HG03196 (cell line): ENCODE measurements at regions not wholly inside any gene's neighbourhood (a gene's known extent, or its start where the extent isn't known, plus 50 kb on each side); places are given as distances from the start of the nearest gene placed in this dataset.
"Not testable (repeated sequence)": the region's sequence is repeated elsewhere in the genome, so short reads cannot be mapped to it uniquely, and the experiment has no call there.

Experiments
- ATAC-seq: cut with Tn5 transposase; IDR thresholded peaks from one replicate; pipeline ENCODE4 v1.9.1; 2021; ENCODE audit not compliant: unreplicated experiment

DNA sequence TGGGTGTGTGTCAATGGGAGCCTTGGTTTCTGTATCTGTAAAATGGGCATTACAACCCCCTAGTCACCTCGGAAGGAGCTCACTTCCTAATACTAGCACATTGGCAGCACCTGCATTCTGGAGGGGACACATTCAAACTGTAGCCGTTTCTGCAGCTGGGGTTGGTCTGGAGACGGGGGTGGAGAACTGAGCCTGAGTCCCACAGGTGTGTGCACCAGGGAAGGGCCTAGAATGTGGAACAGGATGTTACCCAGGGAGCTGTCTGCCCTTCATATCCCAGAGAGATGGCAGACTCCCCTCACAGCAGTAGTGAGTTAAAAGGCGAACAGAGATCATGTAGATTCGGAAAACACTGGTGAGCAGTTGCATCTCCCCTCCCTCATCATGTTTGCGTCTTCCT, 272.8 kb upstream of the ZNF32 start:
- ATAC-seq, result no peak

DNA sequence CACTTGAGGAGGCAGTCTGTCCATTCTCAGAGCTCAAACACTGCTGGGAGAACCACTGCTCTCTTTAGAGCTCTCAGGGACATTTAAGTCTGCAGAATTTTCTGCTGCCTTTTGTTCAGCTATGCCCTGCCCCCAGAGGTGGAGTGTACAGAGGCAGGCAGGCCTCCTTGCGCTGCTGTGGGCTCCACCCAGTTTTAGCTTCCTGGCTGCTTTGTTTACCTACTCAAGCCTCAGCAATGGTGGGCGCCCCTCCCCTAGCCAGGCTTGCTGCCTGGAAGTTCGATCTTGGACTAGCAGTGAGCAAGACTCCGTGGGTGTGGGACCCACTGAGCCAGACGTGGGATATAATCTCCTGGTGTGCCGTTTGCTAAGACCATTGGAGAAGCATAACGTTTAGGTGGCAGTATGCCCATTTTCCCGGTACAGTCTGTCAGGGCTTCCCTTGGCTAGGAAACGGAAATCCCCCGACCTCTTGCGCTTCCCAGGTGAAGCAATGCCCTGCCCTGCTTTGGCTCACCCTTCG, 271.6 kb upstream of the ZNF32 start:
- ATAC-seq, result not testable (repeated sequence)

DNA sequence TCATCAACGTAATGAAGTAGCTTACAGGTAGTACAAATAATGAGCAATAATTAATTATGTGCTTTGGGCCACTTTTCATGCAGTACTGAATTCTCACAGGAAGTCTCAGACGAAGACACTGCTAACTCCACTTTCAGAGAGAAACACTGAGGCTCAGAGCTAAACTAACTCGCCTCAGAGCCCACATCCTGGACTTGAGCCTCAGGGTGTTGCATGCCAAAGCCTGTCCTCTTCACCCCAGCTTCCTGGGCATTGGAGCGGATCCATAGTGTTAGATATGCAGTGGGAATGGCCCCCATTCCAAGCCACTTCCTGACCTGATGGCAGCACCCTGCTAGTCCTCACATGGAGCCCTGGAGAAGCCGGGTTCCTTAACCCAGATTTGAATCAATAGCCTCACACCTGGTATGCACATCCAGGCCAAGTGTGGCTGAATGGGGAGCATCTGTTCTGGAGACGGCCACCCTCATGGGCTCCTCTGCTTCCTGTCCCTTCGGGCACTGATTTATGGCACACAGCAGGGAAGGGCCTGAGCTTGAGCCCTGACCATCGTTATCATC, 265.1 kb upstream of the ZNF32 start:
- ATAC-seq, result no peak

DNA sequence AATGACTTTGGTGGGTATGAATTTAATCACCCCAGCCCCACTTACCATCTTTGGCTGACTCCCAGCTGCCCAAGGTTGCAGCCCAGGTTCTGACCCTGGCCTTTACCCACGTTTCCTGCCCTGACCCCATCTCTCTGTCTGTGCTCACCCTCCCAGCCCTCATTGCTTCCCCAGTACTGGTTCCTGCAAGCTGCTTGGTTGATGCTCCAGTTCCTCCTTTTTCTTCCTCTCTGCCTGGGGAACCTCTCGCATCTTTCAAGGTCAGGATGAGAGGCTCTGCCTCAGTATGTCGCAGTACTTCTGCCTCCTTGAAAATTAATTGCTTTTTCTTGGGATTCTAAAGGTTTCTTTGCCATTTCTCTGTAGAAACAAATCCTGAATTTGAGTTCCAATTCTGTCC, 263.8 kb upstream of the ZNF32 start:
- ATAC-seq, result no peak

DNA sequence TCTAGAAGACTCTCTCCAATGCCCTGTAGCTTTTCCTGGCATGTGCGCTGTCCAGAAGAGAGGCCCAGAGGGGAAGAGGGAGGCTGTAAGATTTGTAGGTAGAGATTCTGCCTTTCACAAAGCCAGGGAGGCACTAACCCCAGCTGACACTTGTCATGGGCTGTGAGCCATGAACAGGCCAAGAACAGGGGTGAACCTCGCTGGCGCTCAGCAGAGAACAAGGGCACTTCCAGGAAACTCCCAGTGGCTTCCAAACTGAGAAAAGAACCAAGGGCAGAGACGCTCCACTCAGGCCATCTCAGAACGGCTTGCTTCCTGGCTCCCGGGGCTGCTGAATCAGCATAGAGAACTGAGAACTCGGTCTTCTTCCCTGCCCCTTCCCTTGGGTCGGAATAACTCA, 257.8 kb upstream of the ZNF32 start:
- ATAC-seq, result no peak

DNA sequence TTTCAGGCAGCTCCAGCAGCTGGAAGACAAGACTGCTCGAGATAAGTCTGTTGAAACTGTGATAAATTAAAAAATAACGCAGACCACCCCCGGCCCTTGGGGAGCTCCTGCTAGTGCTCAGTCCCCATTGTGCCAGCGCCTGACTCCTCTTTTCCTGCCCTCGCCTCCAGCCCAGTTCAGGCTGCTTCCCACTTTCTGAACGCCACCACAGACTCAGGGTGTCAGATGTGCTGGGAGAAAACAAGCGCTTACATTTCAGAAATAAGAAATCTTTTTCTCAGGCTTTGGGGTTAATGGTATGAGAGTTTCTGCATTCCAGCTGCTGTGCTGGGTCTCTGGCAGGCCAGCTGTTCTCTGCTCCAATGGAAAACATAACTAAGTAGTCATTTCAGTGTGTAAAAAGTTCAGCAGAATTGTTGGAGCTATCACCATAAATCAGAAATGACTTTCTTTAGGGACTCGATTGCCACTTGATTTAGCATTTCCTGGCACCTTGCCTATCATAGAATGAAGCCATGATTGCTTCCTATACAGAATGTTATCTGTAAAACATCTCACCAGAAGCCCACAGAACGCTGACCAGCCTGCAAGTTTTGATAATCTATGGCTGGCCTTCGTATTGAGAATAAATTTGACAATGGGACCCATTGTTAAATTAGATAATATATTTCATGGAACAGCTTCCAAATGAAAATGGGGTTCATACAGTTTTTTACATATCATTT, 257.0 kb upstream of the ZNF32 start:
- no peak for ATAC-seq

DNA sequence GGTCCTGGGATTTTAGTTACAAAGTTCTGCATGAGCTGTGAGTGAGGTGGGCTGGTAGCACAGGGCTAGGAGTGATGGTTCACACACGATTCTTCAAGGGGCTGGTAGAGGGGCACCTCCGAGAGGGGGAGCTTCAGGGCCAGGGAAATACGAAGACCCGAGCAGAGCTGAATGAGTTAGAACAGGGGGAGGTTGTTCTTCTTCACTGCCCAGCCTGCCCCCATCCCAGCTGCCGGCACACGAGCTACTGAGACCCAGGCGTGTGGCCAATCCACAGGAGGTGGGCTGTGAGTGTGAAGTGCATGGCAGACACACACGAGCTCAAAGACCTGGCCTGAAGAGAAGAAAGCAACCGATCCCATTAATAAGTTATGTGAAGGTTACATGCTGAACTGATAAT, 256.2 kb upstream of the ZNF32 start:
- no peak for ATAC-seq

DNA sequence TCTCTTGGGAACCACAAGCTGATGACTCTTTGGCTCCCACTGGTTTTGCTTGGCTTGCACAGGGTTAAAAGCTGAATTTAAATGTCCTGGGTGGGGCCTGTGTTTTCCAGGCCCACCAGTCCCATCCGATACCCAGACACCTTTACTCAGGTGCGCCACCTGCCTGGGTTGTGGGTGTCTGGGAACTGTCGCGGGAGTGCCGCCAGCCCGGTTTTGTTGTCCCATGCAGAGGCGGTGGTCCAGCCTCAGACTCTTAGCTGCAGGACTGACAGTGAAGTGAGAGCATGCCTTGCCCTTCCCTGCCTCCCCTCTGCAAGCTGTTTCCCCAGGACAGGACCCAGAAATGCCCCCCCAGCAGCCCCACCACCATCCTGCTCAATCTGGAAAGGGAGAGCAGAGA, 255.6 kb upstream of the ZNF32 start:
- no peak for ATAC-seq

DNA sequence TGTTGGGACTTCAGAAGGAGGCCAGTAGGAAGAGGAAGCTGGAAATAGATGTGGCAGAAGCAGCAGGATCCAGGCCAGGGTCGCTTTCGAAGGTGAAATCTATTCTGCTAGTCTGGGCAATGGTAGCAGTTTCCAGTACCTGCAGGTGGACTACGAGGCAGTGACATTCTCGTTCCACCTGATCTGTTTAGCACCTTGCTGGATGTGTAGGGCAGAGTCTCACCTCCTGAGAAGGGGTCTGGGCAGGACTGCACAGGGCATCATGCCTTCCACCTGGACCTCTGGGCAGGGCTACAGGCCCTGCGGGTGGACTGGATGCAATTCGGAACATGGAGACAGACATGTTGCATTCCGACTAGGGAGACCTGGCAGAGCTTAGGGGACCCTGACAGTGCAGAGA, 254.8 kb upstream of the ZNF32 start:
- ATAC-seq, result no peak

DNA sequence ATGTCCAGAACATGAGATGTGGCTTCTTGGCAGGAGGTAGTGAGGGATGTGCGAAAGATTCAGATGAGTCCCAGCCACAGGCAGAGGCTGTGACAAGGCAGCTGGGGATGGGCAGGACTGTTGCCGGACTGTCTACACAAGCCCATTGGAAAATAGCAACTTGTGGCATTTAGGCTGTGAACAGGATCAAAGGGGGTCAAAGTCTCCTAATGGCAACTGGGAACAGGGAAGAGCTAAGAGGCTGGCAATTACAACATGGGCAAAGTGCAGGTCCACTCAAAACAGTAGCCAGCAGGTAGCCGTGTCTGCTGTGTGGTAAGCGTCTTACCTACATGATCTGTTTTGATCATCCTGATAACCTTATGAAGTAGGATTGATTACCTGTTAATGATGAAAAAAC, 254.2 kb upstream of the ZNF32 start:
- no peak for ATAC-seq

DNA sequence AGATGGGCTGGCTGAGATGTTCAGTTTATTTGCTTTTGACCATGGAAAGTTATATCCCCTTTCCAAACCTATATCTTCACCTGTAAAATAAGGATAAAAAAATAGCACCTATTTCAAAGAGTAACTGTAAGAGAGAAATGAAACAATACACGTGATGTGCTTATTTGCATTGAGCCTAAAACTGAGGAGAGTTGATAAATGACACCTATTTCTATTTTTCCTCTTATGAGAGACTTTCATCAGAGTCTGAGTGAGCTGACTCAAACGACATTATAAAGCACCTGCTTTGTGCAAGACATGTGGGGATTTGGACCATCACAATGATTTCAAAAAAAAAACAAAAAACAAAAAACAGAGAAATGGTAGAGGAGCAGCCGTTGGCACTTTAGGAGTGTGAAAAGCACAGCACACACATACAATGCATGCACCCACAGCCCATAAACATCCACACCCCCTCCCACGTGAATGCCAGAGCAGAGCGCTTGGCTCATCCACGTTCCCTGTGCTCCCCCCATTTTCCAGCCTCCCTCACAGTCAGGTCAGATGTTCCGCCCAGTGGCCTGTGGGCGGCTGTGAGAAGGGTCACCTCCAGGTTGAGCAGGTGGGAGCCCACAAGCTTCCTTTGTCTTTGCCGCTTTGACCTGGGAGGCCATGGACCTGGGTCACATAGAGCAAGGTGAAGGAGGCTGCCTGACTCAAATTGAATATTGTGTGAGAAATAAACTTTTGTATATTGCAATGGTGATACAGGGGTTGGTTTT, 253.2 kb upstream of the ZNF32 start:
- ATAC-seq, result no peak

DNA sequence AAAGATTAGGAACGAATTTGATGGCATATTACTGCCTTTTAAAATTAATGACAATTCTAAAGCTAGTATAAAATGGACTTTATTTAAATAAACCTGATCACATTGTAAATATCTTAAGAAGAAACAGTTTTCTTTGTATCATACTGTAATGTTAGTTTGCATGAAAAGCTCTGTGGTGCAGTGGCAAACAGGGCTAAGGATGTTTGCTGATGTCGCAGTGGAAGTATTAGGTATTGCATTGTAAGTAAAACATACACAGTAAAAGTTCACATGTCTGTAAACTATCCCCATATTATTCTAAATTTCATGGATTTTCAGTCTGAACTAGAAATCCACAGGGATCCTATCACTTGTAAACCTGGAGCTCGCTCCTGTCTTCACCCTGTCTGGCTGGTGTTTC, 252.6 kb upstream of the ZNF32 start:
- no peak for ATAC-seq

DNA sequence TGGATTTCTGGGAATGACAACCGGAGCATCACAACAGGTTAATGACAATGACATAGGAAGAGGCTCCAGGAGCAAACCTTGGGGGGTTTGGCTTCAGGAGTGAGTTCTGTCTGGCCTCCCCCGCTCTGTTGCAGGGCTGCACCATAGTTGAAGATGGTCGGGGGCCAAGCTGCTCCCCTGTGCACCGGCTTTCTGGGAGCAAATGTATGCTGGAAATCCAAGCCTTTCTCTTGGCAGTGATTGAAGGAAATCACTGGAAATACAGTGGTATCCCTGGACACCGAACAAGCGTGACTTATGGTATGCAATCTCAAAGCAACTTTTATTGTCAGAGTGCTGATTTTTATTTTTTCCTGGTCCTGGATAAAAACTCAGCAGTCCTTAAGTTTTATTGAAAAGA, 251.9 kb upstream of the ZNF32 start:
- no peak for ATAC-seq

DNA sequence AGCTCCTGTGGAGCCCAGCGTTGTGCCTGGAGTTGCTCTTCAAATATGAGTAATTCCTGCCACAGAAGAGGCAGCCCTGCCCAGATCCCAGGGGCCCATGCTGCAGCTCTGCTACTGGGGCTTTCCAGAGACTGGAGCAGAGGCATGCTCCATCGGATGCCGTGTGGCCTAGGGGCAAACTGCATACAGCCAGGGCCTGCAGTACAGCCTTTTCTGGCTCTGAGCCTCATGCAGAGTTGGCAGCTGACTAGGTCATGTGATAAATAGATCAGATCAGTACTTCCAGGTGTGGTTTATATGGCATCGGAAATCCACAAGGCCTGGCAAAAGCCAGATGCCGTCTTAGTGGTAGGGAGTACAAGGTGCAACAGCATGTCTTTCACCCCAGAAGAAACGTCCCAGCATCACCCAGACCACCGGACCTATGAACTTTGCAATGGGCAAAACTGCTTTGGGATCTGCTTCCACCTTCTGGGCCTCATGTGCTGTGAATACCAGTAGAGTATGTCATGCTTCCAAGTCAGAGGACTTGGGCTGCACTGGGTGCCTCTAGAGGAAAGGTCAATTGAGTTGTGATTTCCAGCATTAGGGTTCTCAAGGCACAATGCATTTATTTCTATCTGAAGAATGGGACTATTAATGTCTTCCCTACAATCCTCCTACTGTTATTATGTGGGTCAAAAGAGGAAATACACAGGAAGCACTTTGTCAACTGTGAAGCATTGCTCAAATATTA, 250.7 kb upstream of the ZNF32 start:
- ATAC-seq, result no peak

DNA sequence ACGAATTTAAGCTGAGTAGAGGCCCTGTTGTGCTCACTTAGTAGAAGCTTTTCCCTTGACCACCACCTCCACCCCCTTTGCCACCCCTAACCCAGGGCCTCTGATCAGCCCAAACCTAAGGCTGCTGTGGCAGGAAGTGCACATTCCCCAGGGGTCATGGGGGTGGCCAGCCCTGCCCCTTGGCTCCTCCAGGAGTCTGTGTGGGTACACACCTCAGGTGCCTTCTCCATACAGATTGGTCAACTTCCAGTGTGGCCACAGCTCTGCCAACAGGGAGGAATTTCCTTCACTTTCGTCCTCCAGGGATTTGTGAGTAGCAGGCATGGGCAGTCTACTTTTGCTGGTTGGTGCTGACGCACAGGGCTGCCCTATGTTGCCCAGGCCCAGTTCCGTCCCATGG, 249.9 kb upstream of the ZNF32 start:
- ATAC-seq, result no peak

DNA sequence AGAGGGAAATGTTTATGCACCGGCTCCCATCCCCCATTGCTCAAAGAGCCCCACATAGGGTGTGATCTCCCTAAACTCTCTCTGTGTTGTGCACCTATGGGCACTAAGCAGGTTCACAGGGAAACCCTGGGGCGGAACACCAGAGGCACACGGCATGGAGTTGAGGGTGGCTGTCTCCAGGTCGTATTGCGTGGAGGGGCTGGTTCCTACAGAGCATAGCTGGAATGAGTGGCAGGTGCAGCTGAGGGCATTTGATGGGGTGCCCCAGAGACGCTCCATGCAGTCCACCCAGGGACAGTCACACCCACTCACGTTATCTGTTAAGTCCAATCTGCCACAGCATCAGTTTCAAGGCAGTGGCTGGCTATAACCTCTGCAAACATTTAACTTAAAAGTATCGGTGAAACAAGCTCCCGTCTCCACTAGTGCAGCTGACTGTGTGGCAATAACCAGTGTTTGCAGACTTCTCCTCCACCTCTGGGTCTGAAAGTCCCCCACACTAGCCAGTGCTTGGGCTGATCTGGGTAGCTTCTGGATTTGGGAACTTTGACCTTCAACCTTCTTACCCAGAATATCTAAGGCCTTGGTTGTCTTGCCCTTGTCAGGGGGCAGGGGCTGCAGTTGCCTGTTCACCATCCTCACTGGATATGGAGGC, 249.2 kb upstream of the ZNF32 start:
- no peak for ATAC-seq

DNA sequence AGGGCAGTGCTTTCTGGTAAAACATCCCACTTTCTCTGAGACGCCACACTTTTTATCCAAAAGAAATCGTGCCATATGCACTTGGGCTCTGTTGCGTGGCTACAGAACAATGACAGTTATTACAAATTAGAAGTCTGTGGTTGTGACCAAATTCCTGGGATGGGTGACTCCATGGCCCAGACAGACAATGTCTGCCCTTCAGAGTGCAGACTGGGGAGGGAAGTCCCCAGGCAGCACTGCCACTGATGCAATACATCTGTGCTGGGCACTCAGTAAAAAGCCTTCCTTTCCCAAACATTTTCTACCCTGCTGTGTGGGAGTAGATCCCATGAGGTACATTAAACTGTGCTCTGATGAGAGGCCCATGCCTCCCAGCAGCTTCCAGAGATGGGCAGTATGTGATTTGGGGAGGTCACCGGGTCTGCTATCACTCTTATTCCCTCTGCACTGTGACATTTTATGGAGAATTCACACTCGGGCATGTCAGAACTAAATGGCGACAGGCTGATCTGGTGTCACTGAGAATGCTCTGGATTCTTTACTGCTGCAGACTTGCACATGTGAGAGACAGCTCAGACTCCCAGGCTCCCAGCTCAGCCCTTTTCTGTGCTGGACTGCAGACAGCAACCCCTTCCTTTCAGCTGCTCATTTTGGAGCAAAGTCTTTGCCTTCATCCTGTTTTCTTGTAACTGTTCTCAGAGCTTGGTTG, 243.5 kb upstream of the ZNF32 start:
- no peak for ATAC-seq

DNA sequence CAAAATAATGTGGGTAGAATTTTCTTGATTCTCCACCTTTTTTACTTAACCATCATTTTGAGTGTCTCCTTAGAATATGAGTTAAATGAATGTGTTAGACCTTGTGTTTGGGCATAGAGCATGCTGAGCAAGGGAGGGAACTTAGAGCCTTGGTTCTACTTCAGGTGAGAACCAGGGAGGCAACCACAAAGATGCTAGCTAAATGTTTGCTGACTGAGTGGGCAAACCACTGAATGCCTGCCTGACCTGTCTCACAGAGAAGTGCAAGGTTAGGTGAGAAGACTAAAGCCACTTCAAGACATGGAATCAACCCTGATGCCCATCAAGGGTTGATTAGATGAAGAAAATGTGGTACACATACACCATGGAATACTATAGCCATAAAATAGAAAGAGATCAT, 242.6 kb upstream of the ZNF32 start:
- ATAC-seq, result no peak

DNA sequence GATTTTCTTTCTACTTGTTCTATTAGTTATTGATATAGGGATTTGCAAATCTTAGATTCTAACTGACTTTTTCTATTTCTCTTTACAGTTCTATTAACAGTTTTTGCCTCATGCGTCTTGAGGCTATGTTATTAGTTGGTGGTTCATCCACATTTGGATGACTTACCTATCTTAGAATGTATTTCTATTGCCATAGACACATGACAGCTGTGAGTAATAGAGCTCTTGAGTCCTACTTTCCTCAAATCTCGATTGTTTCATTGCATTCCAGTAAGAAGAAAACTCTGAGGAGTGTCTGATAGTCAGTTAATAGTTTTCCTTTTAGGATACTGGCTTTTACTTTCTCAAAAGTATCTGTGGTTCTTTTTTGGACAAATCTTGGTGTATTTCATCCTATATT, 241.4 kb upstream of the ZNF32 start:
- ATAC-seq, result no peak

DNA sequence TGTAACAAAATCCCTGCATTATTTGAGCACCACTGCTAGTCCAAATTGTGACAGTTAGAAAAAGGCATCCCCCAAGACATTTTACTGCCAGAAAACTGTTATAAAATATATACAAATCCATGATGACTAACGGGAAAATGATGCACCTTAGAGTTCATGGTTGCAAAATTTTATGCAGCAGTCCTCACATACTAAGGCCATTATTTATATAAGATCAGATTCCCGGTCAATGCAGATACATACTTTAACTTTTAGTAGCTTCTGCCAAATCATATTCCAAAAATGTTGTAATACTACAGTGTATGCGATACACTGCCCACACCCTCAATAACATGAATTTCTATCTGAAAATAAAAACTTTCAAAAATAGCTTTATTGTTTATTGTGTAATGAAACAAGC, 239.9 kb upstream of the ZNF32 start:
- no peak for ATAC-seq
